Osteocyte (in vitro differentiated cells): ENCODE measurements at regions not wholly inside any gene's neighbourhood (a gene's known extent, or its start where the extent isn't known, plus 50 kb on each side); places are given as distances from the start of the nearest gene placed in this dataset.

Experiments used
- DNase-seq: peaks from one replicate; pipeline ENCODE4 v3.0.0; 2021; ENCODE audit warnings: mixed read lengths; ENCODE audit not compliant: unreplicated experiment; ENCODE audit errors: extremely low spot score
- H3K27ac Mint-ChIP-seq: one replicate; pipeline ENCODE4 v1.8.0; 2021; ENCODE audit warnings: mild to moderate bottlenecking, mixed read lengths; ENCODE audit not compliant: unreplicated experiment
- H3K27me3 Mint-ChIP-seq: one replicate; pipeline ENCODE4 v1.8.0; 2021; ENCODE audit warnings: mixed read lengths; ENCODE audit not compliant: unreplicated experiment
- H3K36me3 Mint-ChIP-seq: one replicate; pipeline ENCODE4 v1.8.0; 2021; ENCODE audit warnings: mixed read lengths; ENCODE audit not compliant: unreplicated experiment
- H3K4me1 Mint-ChIP-seq: one replicate; pipeline ENCODE4 v1.8.0; 2021; ENCODE audit warnings: mixed read lengths; ENCODE audit not compliant: unreplicated experiment
- H3K4me3 Mint-ChIP-seq: one replicate; pipeline ENCODE4 v1.8.0; 2021; ENCODE audit warnings: mild to moderate bottlenecking, moderate library complexity, mixed read lengths; ENCODE audit not compliant: unreplicated experiment
- H3K9me3 Mint-ChIP-seq: one replicate; pipeline ENCODE4 v1.8.0; 2021; ENCODE audit warnings: mixed read lengths; ENCODE audit not compliant: unreplicated experiment
- CTCF ChIP-seq: fragments of 200-600 bp; sonication (generic); IDR thresholded peaks from 2 replicates; pipeline ENCODE4 v1.5.0; 2021; ENCODE audit warnings: antibody characterized with exemption, mild to moderate bottlenecking, moderate library complexity

- TF ChIP-seq CTCF, result no peak
- Mint-ChIP-seq H3K9me3 (peaks cover 4% of the 10 kb centered on the region), H3K4me1 (peaks cover 8% of the 10 kb centered on the region), H3K36me3 (no peaks in the 10 kb centered on the region), H3K27me3 (no peaks in the 10 kb centered on the region), H3K4me3 (no peak overlapping the region), H3K27ac (no peak overlapping the region)
- DNase-seq, result no peak
Measured at GRCh38 chr7:115224922-115225321, 303.0 kb downstream of the MDFIC start.

- no peak for DNase-seq
- H3K4me1 Mint-ChIP-seq, result peaks cover 8% of the 10 kb centered on the region
- no peak overlapping the region for H3K27ac Mint-ChIP-seq
- H3K27me3 Mint-ChIP-seq, result no peaks in the 10 kb centered on the region
- H3K4me3 Mint-ChIP-seq, result no peak overlapping the region
- no peaks in the 10 kb centered on the region for H3K36me3 Mint-ChIP-seq
- H3K9me3 Mint-ChIP-seq, result peaks cover 4% of the 10 kb centered on the region
- no peak for TF ChIP-seq CTCF
Measured at GRCh38 chr7:115223959-115224358, 302.1 kb downstream of the MDFIC start.

GRCh38 chr7:115221456-115221855 lies 299.6 kb downstream of the MDFIC start:
- Mint-ChIP-seq H3K4me3 (no peak overlapping the region), H3K4me1 (peaks cover 6% of the 10 kb centered on the region), H3K27me3 (no peaks in the 10 kb centered on the region), H3K27ac (no peak overlapping the region), H3K36me3 (no peaks in the 10 kb centered on the region), H3K9me3 (peaks cover 4% of the 10 kb centered on the region)
- TF ChIP-seq CTCF, result no peak
- DNase-seq, result no peak

- H3K9me3 Mint-ChIP-seq, result no peaks in the 10 kb centered on the region
- no peak overlapping the region for H3K4me3 Mint-ChIP-seq
- DNase-seq, result no peak
- no peak overlapping the region for H3K27ac Mint-ChIP-seq
- no peaks in the 10 kb centered on the region for H3K36me3 Mint-ChIP-seq
- TF ChIP-seq CTCF, result no peak
- H3K27me3 Mint-ChIP-seq, result no peaks in the 10 kb centered on the region
- H3K4me1 Mint-ChIP-seq, result peaks cover 2% of the 10 kb centered on the region
Measured at GRCh38 chr7:115218076-115218475, 296.2 kb downstream of the MDFIC start.

GRCh38 chr7:115217373-115217772 lies 295.5 kb downstream of the MDFIC start:
- H3K4me1 Mint-ChIP-seq, result peaks cover 2% of the 10 kb centered on the region
- H3K4me3 Mint-ChIP-seq, result no peak overlapping the region
- H3K9me3 Mint-ChIP-seq, result no peaks in the 10 kb centered on the region
- TF ChIP-seq CTCF, result peak; percentile 54
- DNase-seq, result no peak
- H3K27me3 Mint-ChIP-seq, result no peaks in the 10 kb centered on the region
- H3K27ac Mint-ChIP-seq, result no peak overlapping the region
- no peaks in the 10 kb centered on the region for H3K36me3 Mint-ChIP-seq
